GM10266 (cell line): ENCODE measurements at regions not wholly inside any gene's neighbourhood (a gene's known extent, or its start where the extent isn't known, plus 50 kb on each side); places are given as distances from the start of the nearest gene placed in this dataset.

ENCODE experiments used
- DNase-seq: peaks from one replicate; pipeline ENCODE4 v3.0.0; 2012; ENCODE audit errors: extremely low spot score
- CTCF ChIP-seq: IDR thresholded peaks from 2 replicates; pipeline ENCODE4 v1.5.1; 2012; ENCODE audit warnings: mild to moderate bottlenecking, low read depth; ENCODE audit not compliant: control insufficient read depth, insufficient read depth; ENCODE audit errors: missing control alignments

GRCh38 chr10:131473645-131474044 lies 162.1 kb upstream of the TCERG1L start:
- TF ChIP-seq CTCF = no peak
- no peak for DNase-seq

DNA sequence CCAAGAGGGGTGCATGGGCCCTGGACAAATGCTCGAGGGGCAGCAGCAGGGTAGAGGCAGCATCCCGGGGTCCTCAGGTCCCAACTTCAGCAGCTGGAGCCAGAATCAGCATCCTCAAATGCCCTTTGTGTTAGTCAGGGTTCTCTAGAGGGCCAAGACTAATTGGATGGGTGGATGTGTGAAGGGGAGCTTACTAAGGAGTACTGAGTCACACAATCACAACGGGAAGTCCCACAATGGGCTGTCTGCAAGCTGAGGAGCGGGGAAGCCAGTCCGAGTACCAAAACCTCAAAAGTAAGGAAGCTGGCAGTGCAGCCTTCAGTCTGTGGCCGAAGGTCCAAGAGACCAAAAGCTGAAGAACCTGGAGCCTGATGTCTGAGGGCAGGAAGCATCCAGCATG lies 162.9 kb upstream of the TCERG1L start:
- no peak for DNase-seq
- no peak for TF ChIP-seq CTCF

GRCh38 chr10:131475043-131475442 lies 163.5 kb upstream of the TCERG1L start:
- DNase-seq = no peak
- no peak for TF ChIP-seq CTCF

- no peak for DNase-seq
- TF ChIP-seq CTCF = no peak
These were observed 164.3 kb upstream of the TCERG1L start for GRCh38 chr10:131475803-131476202.

DNA sequence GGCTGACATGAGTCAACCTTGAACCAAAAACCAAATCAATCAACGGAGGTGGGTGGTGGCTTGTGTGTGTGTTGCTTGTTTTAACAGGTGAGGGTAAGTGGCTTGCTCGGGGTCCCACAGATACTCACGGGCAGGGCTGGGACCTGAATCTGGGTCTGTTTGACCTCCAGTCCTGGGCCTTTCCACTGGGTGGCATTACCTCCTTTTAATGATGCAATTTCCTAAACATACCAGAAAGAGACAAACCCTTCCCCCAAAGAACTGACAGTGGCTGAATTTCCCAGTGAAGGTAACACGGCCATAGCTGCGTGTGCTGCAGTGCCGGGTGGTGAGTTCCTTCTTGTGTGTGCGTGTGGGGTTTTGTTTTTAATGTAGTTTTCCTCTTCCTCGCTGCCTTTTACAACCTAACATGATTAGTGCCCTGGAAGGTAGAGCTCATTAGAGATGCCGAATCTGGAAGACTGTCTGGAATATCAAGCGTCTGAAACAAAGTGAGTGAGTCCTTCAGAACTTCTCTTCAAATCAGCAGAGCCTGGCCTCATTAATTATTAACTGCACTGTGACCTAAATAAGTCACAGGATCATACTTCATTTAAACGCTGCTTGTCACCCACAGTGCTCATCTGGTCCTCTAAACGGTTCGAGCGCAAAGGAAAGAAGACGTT lies 166.1 kb upstream of the TCERG1L start:
- no peak for TF ChIP-seq CTCF

GRCh38 chr10:131478377-131478989 lies 167.0 kb upstream of the TCERG1L start:
- no peak for DNase-seq
- TF ChIP-seq CTCF = no peak

More for the DNA sequence above, 166.1 kb upstream of the TCERG1L start:
- no peak for DNase-seq

GRCh38 chr10:131480066-131480465 lies 168.5 kb upstream of the TCERG1L start:
- no peak for TF ChIP-seq CTCF
- DNase-seq = no peak
